Muscle of leg (tissue), 3 donors: ENCODE measurements at regions not wholly inside any gene's neighbourhood (a gene's known extent, or its start where the extent isn't known, plus 50 kb on each side); places are given as distances from the start of the nearest gene placed in this dataset.

Experiments used
- DNase-seq: peaks from one replicate; pipeline ENCODE4 v3.0.0; 2013
- H3K27ac ChIP-seq: one replicate; pipeline ENCODE4 v1.5.1; 2013; ENCODE audit warnings: mild to moderate bottlenecking, low read length, control low read depth
- H3K27me3 ChIP-seq: one replicate; pipeline ENCODE4 v1.6.1; 2013; ENCODE audit warnings: low read length; ENCODE audit not compliant: control insufficient read depth, insufficient read depth
- H3K36me3 ChIP-seq: one replicate; pipeline ENCODE4 v1.6.1; 2013; ENCODE audit warnings: low read length; ENCODE audit not compliant: control insufficient read depth, insufficient read depth
- H3K4me1 ChIP-seq: one replicate; pipeline ENCODE4 v1.6.1; 2013; ENCODE audit warnings: low read length; ENCODE audit not compliant: control insufficient read depth, insufficient read depth
- H3K4me3 ChIP-seq: one replicate; pipeline ENCODE4 v1.5.1; 2013; ENCODE audit warnings: low read length, control low read depth
- H3K9me3 ChIP-seq: replicated peaks from 2 replicates; pipeline ENCODE4 v1.6.1; 2013; ENCODE audit warnings: low read depth, low read length; ENCODE audit not compliant: control insufficient read depth
- WGBS: methylation state at CpG from one replicate; pipeline ENCODE4 v1.1.5; 2013; ENCODE audit warnings: missing lambda C conversion rate; ENCODE audit not compliant: insufficient coverage; 5-methylcytosine and 5-hydroxymethylcytosine counted together

GRCh38 chr4:11741190-11741652 lies 312.5 kb upstream of the HS3ST1 start:
- Histone ChIP-seq H3K4me3 (no peak overlapping the region), H3K36me3 (no peaks in the 10 kb centered on the region), H3K27ac (no peak overlapping the region), H3K9me3 (peaks cover 3% of the 10 kb centered on the region), H3K27me3 (no peaks in the 10 kb centered on the region), H3K4me1 (no peaks in the 10 kb centered on the region)
- WGBS, result no CpG with 5 or more reads among the region's 1 CpG
- no peak for DNase-seq

GRCh38 chr4:11739992-11740391 lies 311.3 kb upstream of the HS3ST1 start:
- Histone ChIP-seq H3K9me3 (peaks cover 3% of the 10 kb centered on the region), H3K36me3 (no peaks in the 10 kb centered on the region), H3K4me3 (no peak overlapping the region), H3K4me1 (no peaks in the 10 kb centered on the region), H3K27me3 (no peaks in the 10 kb centered on the region), H3K27ac (no peak overlapping the region)
- peak; percentile 3 for DNase-seq
- no CpG with 5 or more reads among the region's 1 CpG for WGBS

GRCh38 chr4:11736978-11737377 lies 308.3 kb upstream of the HS3ST1 start:
- Histone ChIP-seq H3K27ac (no peak overlapping the region), H3K4me3 (no peak overlapping the region), H3K4me1 (no peaks in the 10 kb centered on the region), H3K36me3 (no peaks in the 10 kb centered on the region), H3K27me3 (no peaks in the 10 kb centered on the region), H3K9me3 (peaks cover 3% of the 10 kb centered on the region)
- no CpG with 5 or more reads among the region's 2 CpGs for WGBS
- DNase-seq, result no peak

GRCh38 chr4:11735651-11736050 lies 307.0 kb upstream of the HS3ST1 start:
- DNase-seq, result no peak
- peaks cover 3% of the 10 kb centered on the region for H3K9me3 ChIP-seq
- H3K4me3 ChIP-seq, result no peak overlapping the region
- H3K27me3 ChIP-seq, result no peaks in the 10 kb centered on the region
- no peaks in the 10 kb centered on the region for H3K4me1 ChIP-seq
- no peaks in the 10 kb centered on the region for H3K36me3 ChIP-seq
- H3K27ac ChIP-seq, result no peak overlapping the region

- H3K27ac ChIP-seq, result no peak overlapping the region
- WGBS, result 92% methylated on average over 2 of the region's 4 CpGs
- H3K36me3 ChIP-seq, result no peaks in the 10 kb centered on the region
- H3K27me3 ChIP-seq, result no peaks in the 10 kb centered on the region
- H3K9me3 ChIP-seq, result no peaks in the 10 kb centered on the region
- no peak for DNase-seq
- H3K4me1 ChIP-seq, result no peaks in the 10 kb centered on the region
- H3K4me3 ChIP-seq, result no peak overlapping the region
These were observed 303.5 kb upstream of the HS3ST1 start for GRCh38 chr4:11732155-11732554.

- DNase-seq, result no peak
- Histone ChIP-seq H3K4me3 (no peak overlapping the region), H3K27ac (no peak overlapping the region), H3K36me3 (no peaks in the 10 kb centered on the region), H3K4me1 (no peaks in the 10 kb centered on the region), H3K9me3 (no peaks in the 10 kb centered on the region), H3K27me3 (no peaks in the 10 kb centered on the region)
- no CpG with 5 or more reads among the region's 1 CpG for WGBS
These were observed 301.9 kb upstream of the HS3ST1 start for GRCh38 chr4:11730545-11730944.

- no CpG with 5 or more reads among the region's 1 CpG for WGBS
- Histone ChIP-seq H3K9me3 (no peaks in the 10 kb centered on the region), H3K4me3 (no peak overlapping the region), H3K4me1 (no peaks in the 10 kb centered on the region), H3K27me3 (no peaks in the 10 kb centered on the region), H3K36me3 (no peaks in the 10 kb centered on the region), H3K27ac (no peak overlapping the region)
- no peak for DNase-seq
These were observed 300.9 kb upstream of the HS3ST1 start for GRCh38 chr4:11729548-11729947.

GRCh38 chr4:11727903-11728564 lies 299.3 kb upstream of the HS3ST1 start:
- no CpG with 5 or more reads among the region's 3 CpGs for WGBS

GRCh38 chr4:11724731-11725130 lies 296.0 kb upstream of the HS3ST1 start:
- H3K27ac ChIP-seq, result no peak overlapping the region

More at GRCh38 chr4:11727903-11728564, 299.3 kb upstream of the HS3ST1 start:
- no peaks in the 10 kb centered on the region for H3K36me3 ChIP-seq
- H3K9me3 ChIP-seq, result no peaks in the 10 kb centered on the region
- DNase-seq, result no peak
- H3K27me3 ChIP-seq, result no peaks in the 10 kb centered on the region
- no peaks in the 10 kb centered on the region for H3K4me1 ChIP-seq
- H3K4me3 ChIP-seq, result no peak overlapping the region
- no peak overlapping the region for H3K27ac ChIP-seq

GRCh38 chr4:11722223-11722622 lies 293.5 kb upstream of the HS3ST1 start:
- Histone ChIP-seq H3K27ac (no peak overlapping the region), H3K4me3 (no peak overlapping the region), H3K9me3 (no peaks in the 10 kb centered on the region), H3K36me3 (no peaks in the 10 kb centered on the region), H3K4me1 (no peaks in the 10 kb centered on the region), H3K27me3 (no peaks in the 10 kb centered on the region)
- no peak for DNase-seq
- 40% methylated on average over 1 of the region's 4 CpGs for whole genome bisulfite sequencing

More at GRCh38 chr4:11724731-11725130, 296.0 kb upstream of the HS3ST1 start:
- Histone ChIP-seq H3K9me3 (no peaks in the 10 kb centered on the region), H3K27me3 (no peaks in the 10 kb centered on the region), H3K4me1 (no peaks in the 10 kb centered on the region), H3K4me3 (no peak overlapping the region), H3K36me3 (no peaks in the 10 kb centered on the region)
- DNase-seq, result no peak

GRCh38 chr4:11720292-11720691 lies 291.6 kb upstream of the HS3ST1 start:
- peaks cover under 1% of the 10 kb centered on the region for H3K9me3 ChIP-seq
- no CpG with 5 or more reads among the region's 1 CpG for WGBS
- H3K27me3 ChIP-seq, result no peaks in the 10 kb centered on the region
- H3K4me1 ChIP-seq, result no peaks in the 10 kb centered on the region
- H3K27ac ChIP-seq, result no peak overlapping the region
- DNase-seq, result peak; percentile 35
- no peaks in the 10 kb centered on the region for H3K36me3 ChIP-seq
- H3K4me3 ChIP-seq, result no peak overlapping the region
